ENCODE measurements at regions not wholly inside any gene's neighbourhood (a gene's known extent, or its start where the extent isn't known, plus 50 kb on each side); places are given as distances from the start of the nearest gene placed in this dataset.

DNA sequence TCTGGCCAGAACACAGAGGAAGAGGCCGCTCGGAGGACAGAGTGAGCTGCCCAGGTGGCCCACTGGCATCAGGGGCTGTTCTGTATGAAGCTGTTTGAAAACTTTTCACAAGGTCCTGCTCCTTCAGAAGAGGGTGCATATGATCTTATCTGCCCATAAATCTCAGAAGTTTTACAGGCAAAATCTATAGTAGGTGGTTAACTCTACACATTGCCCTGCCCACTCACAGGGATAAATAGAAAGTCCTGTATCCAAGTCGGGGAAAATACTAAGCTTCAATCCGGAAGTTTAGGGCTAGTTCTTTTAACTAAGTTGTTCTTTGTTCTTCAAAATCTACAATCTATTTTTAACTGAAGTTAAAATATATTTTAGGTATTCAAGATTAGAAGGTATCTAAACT, 233.7 kb downstream of the FOXA2 start:
- no peak overlapping the region for H3K27ac ChIP-seq
- H3K27me3 ChIP-seq = no peaks in the 10 kb centered on the region
- H3K4me3 ChIP-seq (ENCODE audit: low read depth in 1 of 2, low read length in 1 of 2) = no peak overlapping the region
- H3K4me1 ChIP-seq (ENCODE audit: control insufficient read depth in 1 of 2, insufficient read depth in 1 of 2, low read depth in 1 of 2, low read length in 1 of 2) = no peaks in the 10 kb centered on the region
- TF ChIP-seq CTCF (IDR thresholded peaks at IDR 0.05) = no peak
- no peaks in the 10 kb centered on the region for H3K9me3 ChIP-seq
- no peaks in the 10 kb centered on the region for H3K36me3 ChIP-seq

DNA sequence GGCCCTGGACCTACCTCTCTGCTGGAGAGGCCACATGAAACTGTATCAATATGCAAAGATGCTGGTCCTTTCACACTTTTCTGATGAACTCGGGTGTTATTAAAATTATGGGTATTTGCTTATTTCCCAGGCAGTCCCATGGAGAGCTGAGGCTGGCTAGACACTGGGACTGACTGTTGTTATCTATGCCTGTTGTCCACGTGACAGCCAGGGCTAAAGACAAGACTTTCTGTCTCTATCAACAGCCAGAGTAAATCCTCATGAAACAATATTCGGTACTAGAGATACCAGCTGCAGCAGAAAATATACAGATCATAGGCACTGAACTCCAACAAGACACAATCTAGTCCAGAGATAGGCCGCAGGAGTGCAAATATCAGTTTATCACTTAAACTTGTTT, 236.4 kb downstream of the FOXA2 start:
- no peak for TF ChIP-seq CTCF (IDR thresholded peaks at IDR 0.05)

GRCh38 chr20:22346716-22347115, 237.7 kb downstream of the FOXA2 start:
- Histone ChIP-seq H3K36me3 (no peaks in the 10 kb centered on the region), H3K27ac (no peak overlapping the region), H3K4me3 (ENCODE audit: low read depth in 1 of 2, low read length in 1 of 2) (no peak overlapping the region), H3K27me3 (no peaks in the 10 kb centered on the region), H3K4me1 (ENCODE audit: control insufficient read depth in 1 of 2, insufficient read depth in 1 of 2, low read depth in 1 of 2, low read length in 1 of 2) (no peaks in the 10 kb centered on the region), H3K9me3 (no peaks in the 10 kb centered on the region)
- no peak for TF ChIP-seq CTCF (IDR thresholded peaks at IDR 0.05)

More for the DNA sequence above, 236.4 kb downstream of the FOXA2 start:
- no peaks in the 10 kb centered on the region for H3K27me3 ChIP-seq
- no peak overlapping the region for H3K4me3 ChIP-seq (ENCODE audit: low read depth in 1 of 2, low read length in 1 of 2)
- no peak overlapping the region for H3K27ac ChIP-seq
- H3K9me3 ChIP-seq = no peaks in the 10 kb centered on the region
- H3K4me1 ChIP-seq (ENCODE audit: control insufficient read depth in 1 of 2, insufficient read depth in 1 of 2, low read depth in 1 of 2, low read length in 1 of 2) = no peaks in the 10 kb centered on the region
- no peaks in the 10 kb centered on the region for H3K36me3 ChIP-seq

DNA sequence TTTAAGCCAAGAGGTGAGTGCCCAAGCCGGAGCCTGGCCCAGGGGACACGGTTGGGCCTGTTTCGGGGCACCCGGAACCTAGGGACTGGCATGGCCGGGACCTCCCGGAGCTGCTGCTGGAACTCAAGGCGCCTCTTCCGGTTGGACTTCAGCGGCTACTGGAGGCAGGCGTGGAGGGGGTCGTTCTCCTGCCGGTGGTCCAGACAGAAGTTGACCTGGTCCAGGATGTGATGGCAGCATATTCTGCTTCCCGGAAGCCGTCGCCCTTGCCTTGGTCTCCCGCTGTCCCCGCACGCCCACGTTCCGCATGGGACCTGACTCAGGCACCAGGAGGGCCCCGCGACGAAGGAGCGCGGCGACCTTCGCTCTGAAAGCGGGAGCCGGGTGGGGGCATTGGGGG, 240.8 kb downstream of the FOXA2 start:
- no peak for TF ChIP-seq CTCF (IDR thresholded peaks at IDR 0.05)
- no peak overlapping the region for H3K27ac ChIP-seq
- H3K4me1 ChIP-seq (ENCODE audit: control insufficient read depth in 1 of 2, insufficient read depth in 1 of 2, low read depth in 1 of 2, low read length in 1 of 2) = no peaks in the 10 kb centered on the region
- peaks cover 11% of the 10 kb centered on the region for H3K27me3 ChIP-seq
- no peaks in the 10 kb centered on the region for H3K9me3 ChIP-seq
- H3K4me3 ChIP-seq (ENCODE audit: low read depth in 1 of 2, low read length in 1 of 2) = no peak overlapping the region
- H3K36me3 ChIP-seq = no peaks in the 10 kb centered on the region

GRCh38 chr20:22342410-22342809, 242.0 kb downstream of the FOXA2 start:
- no peak for TF ChIP-seq CTCF (IDR thresholded peaks at IDR 0.05)
- Histone ChIP-seq H3K27ac (no peak overlapping the region), H3K4me3 (ENCODE audit: low read depth in 1 of 2, low read length in 1 of 2) (no peak overlapping the region), H3K36me3 (no peaks in the 10 kb centered on the region), H3K27me3 (peaks cover 11% of the 10 kb centered on the region), H3K9me3 (no peaks in the 10 kb centered on the region), H3K4me1 (ENCODE audit: control insufficient read depth in 1 of 2, insufficient read depth in 1 of 2, low read depth in 1 of 2, low read length in 1 of 2) (no peaks in the 10 kb centered on the region)

DNA sequence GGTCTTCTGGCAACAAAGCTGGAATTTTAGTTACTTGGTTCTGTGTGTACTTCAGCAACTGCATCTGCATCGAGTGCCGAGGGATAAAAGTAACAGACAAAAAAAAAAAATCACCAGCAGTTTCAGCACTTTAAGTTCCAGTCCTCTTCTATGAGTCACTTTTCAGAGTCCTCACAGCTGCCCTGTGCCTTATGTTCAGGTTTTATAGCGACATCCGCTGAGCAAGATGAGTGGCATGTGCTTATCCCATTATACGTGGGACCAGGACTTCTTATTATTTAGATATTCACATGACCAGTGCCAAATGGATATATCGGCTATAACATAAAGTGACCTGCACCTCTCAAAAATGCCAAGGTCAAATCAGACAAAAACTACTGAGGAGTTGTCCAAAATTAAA, 242.9 kb downstream of the FOXA2 start:
- Histone ChIP-seq H3K36me3 (no peaks in the 10 kb centered on the region), H3K4me3 (ENCODE audit: low read depth in 1 of 2, low read length in 1 of 2) (no peak overlapping the region), H3K27me3 (peaks cover 11% of the 10 kb centered on the region), H3K4me1 (ENCODE audit: control insufficient read depth in 1 of 2, insufficient read depth in 1 of 2, low read depth in 1 of 2, low read length in 1 of 2) (no peaks in the 10 kb centered on the region), H3K9me3 (no peaks in the 10 kb centered on the region), H3K27ac (no peak overlapping the region)
- TF ChIP-seq CTCF (IDR thresholded peaks at IDR 0.05) = no peak

Measured in neutrophil (primary cell).